HL-60 (cell line): ENCODE measurements at regions not wholly inside any gene's neighbourhood (a gene's known extent, or its start where the extent isn't known, plus 50 kb on each side); places are given as distances from the start of the nearest gene placed in this dataset.

Source experiments
- DNase-seq, 2 experiments: peaks; one replicate each; pipeline ENCODE4 v3.0.0-alpha.2; 2010 to 2020; ENCODE audit warnings: low read depth in 1 of 2, low spot score in 1 of 2
- H3K27ac ChIP-seq: fragments of 250-450 bp; sonication (Bioruptor Pico); replicated peaks from 2 replicates; pipeline ENCODE4 v1.5.1; 2020; ENCODE audit warnings: mild to moderate bottlenecking, moderate library complexity
- H3K27me3 ChIP-seq: fragments of 250-450 bp; sonication (Bioruptor Pico); 2 replicates; pipeline ENCODE4 v1.5.1; 2021; ENCODE audit warnings: mild to moderate bottlenecking, moderate library complexity; ENCODE audit not compliant: insufficient read depth, poor library complexity, severe bottlenecking
- H3K4me3 ChIP-seq: replicated peaks from 2 replicates; pipeline ENCODE4 v1.5.1; 2011; ENCODE audit warnings: mild to moderate bottlenecking, control low read depth, low read length; ENCODE audit not compliant: insufficient read depth
- GABPA ChIP-seq: IDR thresholded peaks from 2 replicates; pipeline ENCODE4 v1.6.1; 2012; ENCODE audit warnings: low read depth
- POLR2AphosphoS5 ChIP-seq: IDR thresholded peaks from 2 replicates; pipeline ENCODE4 v1.6.1; 2012; ENCODE audit warnings: low read depth
- SPI1 ChIP-seq: IDR thresholded peaks from 2 replicates; pipeline ENCODE4 v1.6.1; 2012; ENCODE audit warnings: low read depth, mild to moderate bottlenecking, borderline replicate concordance
- TF ChIP-seq, protein P1 (sequence below): IDR thresholded peaks from one replicate; pipeline ENCODE4 v1.5.1; 2011; ENCODE audit warnings: low read length, control low read depth, inconsistent platforms; ENCODE audit not compliant: insufficient read depth
- TF ChIP-seq, protein P2 (sequence below): IDR thresholded peaks from 2 replicates; pipeline ENCODE4 v1.6.1; 2012; ENCODE audit warnings: low read depth; ENCODE audit not compliant: insufficient replicate concordance

DNA sequence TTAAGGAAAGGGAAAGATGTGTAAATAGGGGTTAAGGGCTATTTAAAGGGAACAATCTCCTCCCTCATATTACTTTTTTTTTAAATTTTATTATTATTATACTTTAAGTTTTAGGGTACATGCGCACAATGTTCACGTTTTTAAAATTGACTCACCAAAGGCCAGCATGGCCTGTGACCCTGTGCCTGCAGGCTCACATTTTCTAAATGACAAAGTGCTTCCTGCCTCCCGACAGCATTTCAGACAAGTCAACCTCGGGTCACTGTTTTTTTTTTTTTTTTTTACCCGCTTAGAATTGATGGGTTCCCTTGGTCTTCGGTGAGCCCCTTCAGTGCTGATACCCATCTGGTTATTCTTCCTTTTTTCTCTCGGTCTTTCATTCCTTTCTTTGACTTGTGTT, 70.4 kb upstream of the SCAF4 start:
- H3K27ac ChIP-seq: no peak overlapping the region
- no peak for TF ChIP-seq POLR2AphosphoS5
- TF ChIP-seq, protein P1, sequence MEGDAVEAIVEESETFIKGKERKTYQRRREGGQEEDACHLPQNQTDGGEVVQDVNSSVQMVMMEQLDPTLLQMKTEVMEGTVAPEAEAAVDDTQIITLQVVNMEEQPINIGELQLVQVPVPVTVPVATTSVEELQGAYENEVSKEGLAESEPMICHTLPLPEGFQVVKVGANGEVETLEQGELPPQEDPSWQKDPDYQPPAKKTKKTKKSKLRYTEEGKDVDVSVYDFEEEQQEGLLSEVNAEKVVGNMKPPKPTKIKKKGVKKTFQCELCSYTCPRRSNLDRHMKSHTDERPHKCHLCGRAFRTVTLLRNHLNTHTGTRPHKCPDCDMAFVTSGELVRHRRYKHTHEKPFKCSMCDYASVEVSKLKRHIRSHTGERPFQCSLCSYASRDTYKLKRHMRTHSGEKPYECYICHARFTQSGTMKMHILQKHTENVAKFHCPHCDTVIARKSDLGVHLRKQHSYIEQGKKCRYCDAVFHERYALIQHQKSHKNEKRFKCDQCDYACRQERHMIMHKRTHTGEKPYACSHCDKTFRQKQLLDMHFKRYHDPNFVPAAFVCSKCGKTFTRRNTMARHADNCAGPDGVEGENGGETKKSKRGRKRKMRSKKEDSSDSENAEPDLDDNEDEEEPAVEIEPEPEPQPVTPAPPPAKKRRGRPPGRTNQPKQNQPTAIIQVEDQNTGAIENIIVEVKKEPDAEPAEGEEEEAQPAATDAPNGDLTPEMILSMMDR: no peak
- no peak for TF ChIP-seq GABPA
- TF ChIP-seq SPI1: no peak
- TF ChIP-seq, protein P2, sequence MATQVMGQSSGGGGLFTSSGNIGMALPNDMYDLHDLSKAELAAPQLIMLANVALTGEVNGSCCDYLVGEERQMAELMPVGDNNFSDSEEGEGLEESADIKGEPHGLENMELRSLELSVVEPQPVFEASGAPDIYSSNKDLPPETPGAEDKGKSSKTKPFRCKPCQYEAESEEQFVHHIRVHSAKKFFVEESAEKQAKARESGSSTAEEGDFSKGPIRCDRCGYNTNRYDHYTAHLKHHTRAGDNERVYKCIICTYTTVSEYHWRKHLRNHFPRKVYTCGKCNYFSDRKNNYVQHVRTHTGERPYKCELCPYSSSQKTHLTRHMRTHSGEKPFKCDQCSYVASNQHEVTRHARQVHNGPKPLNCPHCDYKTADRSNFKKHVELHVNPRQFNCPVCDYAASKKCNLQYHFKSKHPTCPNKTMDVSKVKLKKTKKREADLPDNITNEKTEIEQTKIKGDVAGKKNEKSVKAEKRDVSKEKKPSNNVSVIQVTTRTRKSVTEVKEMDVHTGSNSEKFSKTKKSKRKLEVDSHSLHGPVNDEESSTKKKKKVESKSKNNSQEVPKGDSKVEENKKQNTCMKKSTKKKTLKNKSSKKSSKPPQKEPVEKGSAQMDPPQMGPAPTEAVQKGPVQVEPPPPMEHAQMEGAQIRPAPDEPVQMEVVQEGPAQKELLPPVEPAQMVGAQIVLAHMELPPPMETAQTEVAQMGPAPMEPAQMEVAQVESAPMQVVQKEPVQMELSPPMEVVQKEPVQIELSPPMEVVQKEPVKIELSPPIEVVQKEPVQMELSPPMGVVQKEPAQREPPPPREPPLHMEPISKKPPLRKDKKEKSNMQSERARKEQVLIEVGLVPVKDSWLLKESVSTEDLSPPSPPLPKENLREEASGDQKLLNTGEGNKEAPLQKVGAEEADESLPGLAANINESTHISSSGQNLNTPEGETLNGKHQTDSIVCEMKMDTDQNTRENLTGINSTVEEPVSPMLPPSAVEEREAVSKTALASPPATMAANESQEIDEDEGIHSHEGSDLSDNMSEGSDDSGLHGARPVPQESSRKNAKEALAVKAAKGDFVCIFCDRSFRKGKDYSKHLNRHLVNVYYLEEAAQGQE: no peak
- no peak overlapping the region for H3K4me3 ChIP-seq
- no peaks in the 10 kb centered on the region for H3K27me3 ChIP-seq
- no peak for DNase-seq

DNA sequence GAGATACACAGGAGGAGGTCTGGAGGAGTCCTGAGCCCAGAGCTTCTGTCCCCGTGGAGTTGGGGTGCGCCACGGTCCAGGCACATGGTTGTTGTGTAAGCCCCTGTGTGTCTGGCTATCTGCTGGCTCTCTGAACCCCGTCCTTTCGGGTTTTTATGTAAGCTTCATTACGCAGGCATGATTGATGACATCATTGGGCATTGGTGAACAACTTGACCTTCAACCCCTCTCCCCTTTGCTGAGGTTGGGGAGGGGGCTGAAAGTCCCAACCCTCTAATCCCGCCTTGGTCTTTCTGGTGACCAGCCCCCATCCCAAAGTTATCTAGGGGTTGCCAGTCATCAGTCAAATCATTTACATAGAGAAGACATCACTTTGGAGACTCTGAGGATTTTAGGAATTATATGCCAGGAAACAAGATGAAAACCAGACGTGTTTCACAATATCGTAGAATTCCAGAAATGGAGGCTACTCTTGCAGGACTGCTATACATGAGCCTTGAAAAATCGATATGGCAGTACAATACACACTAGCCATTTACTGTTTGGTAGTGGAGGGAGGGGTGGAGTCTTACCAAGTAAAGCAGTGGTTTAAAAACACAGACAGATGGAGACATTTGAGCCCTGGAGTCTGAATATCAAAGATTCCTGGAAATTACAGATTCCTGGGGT, 69.8 kb upstream of the SCAF4 start:
- no peak overlapping the region for H3K4me3 ChIP-seq
- TF ChIP-seq, protein P1: no peak
- TF ChIP-seq, protein P2: no peak
- TF ChIP-seq POLR2AphosphoS5 (no peak), SPI1 (no peak), GABPA (no peak)
- H3K27me3 ChIP-seq: no peaks in the 10 kb centered on the region
- DNase-seq: no peak
- H3K27ac ChIP-seq: no peak overlapping the region

DNA sequence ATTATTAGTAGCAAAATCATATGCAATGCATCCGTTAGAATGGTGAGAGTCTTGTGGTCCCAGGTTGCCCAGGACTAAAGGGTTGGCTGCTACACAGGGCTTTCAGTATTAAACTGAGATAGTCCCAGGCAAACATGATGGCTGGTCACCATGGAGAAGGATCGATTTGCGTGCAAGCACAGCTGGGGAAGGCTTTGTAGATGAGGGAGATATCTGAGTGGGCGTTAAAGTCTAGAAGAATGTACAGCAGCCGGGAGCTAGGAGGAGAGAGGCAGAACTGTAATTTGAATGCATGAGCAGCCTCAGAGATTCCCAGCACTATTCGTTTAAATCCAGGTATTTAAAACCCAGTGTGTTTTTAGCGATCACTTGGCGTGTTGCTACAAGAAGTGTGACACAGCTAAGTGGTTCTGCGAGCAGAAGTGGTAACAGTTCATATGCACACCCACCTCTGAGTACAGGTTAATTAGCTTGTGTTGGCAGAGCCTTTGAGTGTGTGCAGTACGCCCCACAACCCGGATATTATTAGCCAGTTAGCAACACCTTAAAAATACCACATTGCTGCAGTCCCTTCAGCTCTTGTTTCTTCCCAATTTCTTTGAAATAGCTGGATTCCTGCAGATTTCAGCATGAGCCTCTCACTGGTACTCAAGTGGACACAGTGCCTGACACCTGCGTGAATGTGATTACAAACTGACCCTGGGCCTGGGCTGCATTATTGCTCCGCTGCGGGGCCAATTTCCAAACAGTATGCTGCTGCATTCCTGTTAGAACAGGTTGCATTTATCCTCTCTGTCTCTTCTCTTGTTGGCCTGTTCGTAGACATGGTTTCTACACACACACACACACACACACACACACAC, 67.2 kb upstream of the SCAF4 start:
- TF ChIP-seq POLR2AphosphoS5: no peak
- TF ChIP-seq GABPA: no peak
- TF ChIP-seq, protein P1: no peak
- TF ChIP-seq, protein P2: no peak
- no peak for TF ChIP-seq SPI1
- Histone ChIP-seq H3K27me3 (no peaks in the 10 kb centered on the region), H3K4me3 (no peak overlapping the region), H3K27ac (no peak overlapping the region)
- no peak for DNase-seq
